Posterior vena cava (tissue), 2 donors: ENCODE measurements at regions not wholly inside any gene's neighbourhood (a gene's known extent, or its start where the extent isn't known, plus 50 kb on each side); places are given as distances from the start of the nearest gene placed in this dataset.
A peak's percentile ranks its signal among the peaks of the same experiment; 100 is the strongest.

ENCODE experiments used
- DNase-seq: peaks from one replicate; pipeline ENCODE4 v3.0.0-alpha.2; 2020; ENCODE audit warnings: low spot score
- intact Hi-C, 2 donors: fragments of 100-400 bp; cut with DNase I; formaldehyde crosslinking; loops; one replicate each; pipeline versions ENCODE4 v1.14.1 to v1.14.2; 2022 to 2023
- donor health status: DM: yes; HTN: yes; CAD: no.
- donor health status: DM: yes; HTN: yes; CAD: no.

DNA sequence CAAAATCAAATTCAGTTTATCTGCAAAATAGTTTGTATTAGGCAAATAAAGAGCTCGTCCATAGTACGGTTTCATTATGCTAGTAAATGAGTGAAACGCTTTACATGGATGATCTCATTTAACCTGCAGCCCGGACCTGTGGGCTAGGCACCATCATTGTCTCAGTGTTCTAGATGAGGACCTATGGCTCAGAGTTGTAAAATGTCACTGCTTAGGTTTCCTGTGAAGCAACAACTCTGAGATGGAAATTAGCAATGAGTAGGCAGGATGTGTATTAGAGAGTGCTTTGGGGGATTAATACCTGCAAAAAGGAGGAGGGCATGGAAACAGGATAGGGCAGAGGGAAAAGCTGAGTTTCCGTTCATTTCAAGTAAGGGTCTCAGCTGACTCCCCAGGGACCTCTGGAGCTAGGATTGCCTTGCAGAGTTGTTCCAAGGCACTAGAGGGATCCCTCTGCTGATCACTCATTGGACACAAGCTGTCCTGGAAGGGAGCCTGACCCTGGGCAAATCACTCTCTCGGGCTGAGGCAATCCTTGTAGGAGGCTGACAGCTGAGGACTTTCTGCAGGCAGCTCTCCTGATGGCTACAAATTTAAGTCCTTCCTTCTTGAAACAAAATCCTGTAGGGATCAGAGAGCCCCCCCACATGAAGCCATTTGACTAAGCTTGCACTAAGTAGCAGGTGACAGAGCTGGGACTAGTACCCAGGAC lies 58.8 kb upstream of the SIX2 start:
- intact Hi-C loops: no loop called here
- peak; percentile 14 for DNase-seq
